DMS 273 (cell line): ENCODE measurements at regions not wholly inside any gene's neighbourhood (a gene's known extent, or its start where the extent isn't known, plus 50 kb on each side); places are given as distances from the start of the nearest gene placed in this dataset.
"Not testable (repeated sequence)": the region's sequence is repeated elsewhere in the genome, so short reads cannot be mapped to it uniquely, and the experiment has no call there.

Experiments used
- DNase-seq: peaks from one replicate; lab custom pipeline; 2025; ENCODE audit not compliant: unreplicated experiment; lab: John Stamatoyannopoulos, UW

- no peak for DNase-seq
Observed at GRCh38 chr3:20310629-20311028, 124.6 kb upstream of the SGO1 start.

GRCh38 chr3:20307383-20307782 lies 121.4 kb upstream of the SGO1 start:
- DNase-seq = no peak

DNA sequence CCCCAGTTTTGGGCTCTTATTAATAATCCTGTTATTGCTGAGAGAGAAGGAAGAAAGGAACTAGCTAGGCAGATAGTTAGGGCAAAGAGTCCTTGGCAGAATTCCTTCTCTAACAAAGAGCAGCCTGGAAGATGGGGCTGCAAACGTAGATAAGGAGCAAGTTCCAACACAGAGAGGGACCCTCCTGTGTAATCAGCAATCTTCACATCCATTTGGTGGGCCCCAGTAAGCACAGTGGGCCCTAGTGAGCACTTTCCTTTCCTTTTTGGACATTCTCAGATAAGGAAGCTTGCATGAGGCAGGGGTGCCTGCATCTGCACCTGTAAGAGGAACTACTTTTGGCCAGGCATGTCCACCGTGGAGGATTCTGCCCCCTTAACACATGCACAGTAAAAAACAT lies 119.6 kb upstream of the SGO1 start:
- no peak for DNase-seq

DNA sequence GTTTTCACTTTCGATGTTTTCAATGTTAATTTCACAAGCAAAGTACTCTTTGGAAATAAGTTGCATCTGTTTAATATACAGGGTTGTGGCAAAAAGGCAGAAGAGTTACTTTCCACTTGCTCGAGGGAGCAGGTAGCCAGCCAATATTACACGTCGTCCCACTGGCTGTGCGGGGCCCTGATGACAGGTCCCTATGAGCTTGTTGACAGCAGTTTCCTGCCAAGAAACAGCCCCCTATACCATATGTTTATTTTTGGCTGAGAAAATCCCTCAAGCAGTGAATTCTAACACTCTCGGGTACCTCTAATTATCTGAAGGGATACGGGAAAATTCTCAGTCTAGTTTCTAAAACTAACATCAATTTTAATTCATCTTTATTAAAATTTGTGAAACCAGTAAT lies 116.8 kb upstream of the SGO1 start:
- no peak for DNase-seq

- DNase-seq = no peak
Observed at GRCh38 chr3:20288050-20288449, 102.0 kb upstream of the SGO1 start.

GRCh38 chr3:20280257-20280656 lies 94.3 kb upstream of the SGO1 start:
- DNase-seq = no peak

DNA sequence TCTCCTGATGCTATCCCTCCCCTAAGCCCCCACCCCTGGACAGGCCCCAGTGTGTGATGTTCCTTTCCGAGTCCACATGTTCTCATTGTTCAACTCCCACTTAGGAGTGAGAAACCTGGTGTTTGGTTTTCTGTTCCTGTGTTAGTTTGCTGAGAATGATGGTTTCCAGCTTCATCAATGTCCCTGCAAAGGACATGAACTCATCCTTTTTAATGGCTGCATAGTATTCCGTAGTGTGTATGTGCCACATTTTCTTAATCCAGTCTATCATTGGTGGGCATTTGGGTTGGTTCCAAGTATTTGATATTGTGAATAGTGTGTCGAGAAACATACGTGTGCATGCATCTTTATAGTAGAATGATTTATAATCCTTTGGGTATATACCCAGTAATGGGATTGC lies 80.0 kb upstream of the SGO1 start:
- DNase-seq = not testable (repeated sequence)

DNA sequence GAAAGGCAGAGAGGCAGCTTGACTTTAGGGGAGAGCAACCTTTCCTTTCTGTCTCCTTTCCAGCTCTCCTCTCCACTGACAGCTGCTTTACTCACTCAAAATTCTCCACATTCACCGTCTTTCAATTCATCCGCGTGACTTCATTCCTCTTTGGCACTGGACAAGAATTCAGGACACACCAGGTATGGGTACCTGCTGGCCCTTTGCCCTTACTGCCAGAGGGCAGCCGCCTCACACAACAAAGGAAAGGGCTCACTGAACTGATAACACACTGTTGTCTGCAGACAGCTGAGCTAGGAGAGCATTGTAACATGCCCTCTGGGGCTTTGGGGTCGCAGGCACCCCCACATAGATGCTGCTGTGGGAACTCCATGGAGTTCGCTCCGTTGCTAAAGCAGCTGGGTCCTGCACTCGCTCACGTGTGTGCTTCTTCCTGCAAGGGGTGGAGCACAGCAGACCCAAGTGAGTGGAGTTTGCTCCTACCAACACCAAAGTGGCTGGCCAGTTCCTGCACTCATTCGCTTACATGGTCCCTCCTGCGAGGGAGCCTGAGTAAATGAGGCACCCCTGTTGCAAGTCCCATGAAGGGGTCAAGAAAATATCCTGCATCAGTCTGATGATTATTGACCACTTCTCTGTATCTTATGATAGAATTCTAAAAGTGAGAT lies 79.0 kb upstream of the SGO1 start:
- DNase-seq = no peak

DNA sequence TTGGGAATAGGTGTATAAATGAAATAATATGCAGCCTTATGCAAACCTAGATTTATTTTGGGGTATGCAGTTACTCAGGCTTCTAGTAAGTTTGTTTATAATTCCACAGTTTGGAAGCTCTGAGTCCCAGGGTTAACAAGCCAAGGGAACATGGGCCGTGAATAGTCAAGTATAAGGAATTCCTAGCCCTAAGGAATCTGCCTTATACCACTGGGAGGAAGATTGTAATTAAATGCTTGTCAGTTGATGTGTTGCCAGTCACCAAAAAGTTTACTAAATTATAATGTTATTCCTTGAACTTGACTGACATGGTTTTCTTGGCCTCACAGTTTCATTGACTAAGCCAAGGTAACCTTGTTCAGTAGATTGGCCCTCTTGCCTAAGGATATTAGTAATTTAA lies 72.4 kb upstream of the SGO1 start:
- no peak for DNase-seq

DNA sequence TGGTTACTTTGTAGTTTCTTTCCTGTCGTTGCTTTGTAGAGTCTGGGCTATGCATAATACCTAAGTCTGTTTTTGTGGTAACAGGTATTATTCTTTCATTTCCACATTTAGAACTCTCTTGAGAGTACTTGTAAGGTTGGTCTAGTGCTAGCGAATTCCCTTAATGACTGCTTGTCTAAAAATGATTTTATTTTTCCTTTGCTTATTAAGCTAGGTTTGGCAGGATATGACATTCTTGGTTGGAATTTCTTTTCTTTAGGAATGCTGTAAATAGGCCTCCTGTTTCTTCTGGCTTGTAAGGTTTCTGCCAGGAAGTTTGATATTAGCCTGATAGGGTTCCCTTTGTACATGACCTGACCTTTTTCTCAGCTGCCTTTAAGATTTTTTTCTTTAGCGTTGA lies 70.1 kb upstream of the SGO1 start:
- no peak for DNase-seq

DNA sequence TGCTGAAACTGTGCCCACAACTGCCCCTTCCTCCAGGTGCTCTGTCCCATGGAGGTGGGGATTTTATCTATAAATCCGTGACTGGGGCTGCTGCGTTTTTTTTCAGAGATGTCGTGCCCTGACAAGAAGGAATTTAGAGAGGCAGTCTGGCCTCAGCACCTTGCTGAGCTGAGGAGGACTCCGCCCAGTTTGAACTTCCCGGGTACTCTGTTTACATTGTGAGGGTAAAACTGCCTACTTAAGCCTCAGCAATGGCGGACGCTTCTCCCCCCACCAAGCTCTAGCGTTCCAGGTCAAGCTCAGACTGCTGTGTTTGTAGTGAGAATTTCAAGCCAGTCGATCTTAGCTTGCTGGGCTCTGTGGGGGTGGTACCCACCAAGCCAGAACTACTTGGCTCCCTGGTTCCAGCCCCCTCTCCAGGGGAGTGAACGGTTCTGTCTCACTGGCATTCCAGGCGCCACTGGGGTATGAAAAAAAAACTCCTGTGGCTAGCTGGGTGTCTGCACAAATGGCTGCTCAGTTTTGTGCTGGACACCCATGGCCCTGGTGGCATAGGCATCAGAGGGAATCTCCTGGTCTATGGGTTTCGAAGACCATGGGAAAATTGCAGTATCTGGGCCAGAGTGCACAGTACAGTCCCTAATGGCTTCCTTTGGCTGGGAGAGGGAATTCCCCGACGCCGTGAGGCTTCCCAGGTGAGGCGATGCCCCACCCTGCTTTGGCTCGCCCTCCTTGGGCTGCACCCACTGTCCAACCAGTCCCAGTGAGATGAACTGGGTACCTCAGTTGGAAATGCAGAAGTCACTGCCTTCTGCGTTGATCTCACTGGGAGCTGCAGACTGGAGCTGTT lies 68.5 kb upstream of the SGO1 start:
- no peak for DNase-seq

DNA sequence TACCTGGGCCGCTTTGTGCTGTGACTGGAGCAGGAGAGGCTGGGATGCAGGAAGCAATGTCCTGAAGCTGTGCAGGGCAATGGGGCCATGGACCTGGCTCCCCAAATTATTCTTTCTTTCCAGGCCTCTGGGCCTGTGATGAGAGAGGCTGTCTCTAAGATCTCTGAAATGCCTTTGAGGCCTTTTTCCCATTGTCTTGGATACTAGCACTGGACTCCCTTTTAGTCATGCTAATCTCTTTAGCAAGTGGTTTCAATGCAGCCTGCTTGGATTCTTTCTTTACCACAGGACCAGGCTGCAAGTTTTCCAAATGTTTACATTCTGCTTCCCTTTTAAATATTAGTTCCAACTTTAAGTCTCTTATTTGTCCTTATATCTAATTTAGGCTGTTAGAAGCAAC lies 64.8 kb upstream of the SGO1 start:
- no peak for DNase-seq

DNA sequence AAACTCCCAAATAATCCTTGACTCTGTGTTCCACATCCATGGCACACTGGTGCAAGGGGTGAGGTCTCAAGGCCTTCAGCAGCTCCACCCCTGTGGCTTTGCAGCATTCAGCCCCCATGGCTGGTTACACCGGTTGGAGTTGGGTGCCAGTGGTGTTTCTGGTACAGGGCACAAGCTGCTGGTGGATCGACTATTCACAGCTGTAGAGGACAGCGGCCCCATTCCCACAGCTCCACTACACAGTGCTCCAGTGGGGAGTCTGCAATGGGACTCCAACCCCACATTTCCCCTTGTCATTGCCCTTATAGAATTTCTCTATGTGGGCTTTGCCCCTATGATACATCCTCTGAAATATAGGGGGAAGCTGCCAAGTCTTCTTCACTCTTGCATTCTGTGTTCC lies 64.3 kb upstream of the SGO1 start:
- no peak for DNase-seq

DNA sequence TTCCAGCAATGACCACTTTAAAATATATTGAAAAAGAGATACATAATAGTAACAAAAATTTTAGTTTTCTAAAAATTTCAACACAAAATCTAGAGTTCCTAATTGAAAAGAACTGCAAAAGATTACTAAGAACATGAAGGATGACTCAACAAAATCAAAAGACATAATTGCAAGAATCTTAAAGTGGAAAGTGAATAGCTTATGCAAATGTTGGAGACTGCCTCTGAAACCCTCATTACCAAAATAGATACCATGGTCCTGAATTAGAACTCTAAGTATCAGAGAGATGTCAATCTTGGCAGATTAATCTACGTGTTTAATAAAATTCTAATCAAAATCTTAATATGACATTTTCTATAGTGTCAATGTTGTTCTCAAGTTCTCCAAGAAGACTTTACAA lies 60.7 kb upstream of the SGO1 start:
- no peak for DNase-seq

GRCh38 chr3:20245781-20246180 lies 59.8 kb upstream of the SGO1 start:
- no peak for DNase-seq

DNA sequence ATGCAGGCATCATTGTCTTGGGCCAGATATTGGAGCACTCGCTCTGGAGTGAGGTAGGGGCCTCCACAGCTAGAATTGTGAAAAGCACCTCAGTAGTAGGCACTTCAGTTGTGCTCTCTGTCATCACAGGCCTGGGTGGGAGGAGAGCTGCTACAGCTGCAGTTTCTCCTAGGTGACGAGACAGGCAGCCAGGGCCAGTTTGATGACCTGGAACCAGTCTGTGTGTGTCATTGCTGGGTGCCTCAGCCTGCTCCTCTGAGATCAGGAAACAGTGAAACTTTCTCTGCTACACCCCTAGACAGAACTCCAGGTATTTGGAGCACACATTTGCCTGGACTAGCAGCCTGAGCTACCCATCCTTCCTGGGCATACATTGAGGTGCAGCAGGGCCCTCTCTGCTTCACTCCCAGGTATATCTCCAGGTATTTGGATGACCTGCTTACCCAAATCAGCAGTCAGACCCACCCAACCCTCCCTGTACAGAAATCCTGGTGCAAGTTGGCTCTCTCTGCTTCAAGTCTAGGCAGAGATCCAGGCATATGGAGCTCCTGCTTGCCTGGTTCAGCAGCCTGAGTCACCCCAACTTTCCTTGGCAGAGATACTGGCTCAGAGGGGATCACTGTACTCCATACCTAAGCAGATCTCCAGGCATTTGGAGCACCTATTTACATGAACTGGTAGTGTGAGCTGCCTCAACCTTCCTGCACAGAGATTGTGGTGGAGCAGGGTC lies 54.3 kb upstream of the SGO1 start:
- no peak for DNase-seq

DNA sequence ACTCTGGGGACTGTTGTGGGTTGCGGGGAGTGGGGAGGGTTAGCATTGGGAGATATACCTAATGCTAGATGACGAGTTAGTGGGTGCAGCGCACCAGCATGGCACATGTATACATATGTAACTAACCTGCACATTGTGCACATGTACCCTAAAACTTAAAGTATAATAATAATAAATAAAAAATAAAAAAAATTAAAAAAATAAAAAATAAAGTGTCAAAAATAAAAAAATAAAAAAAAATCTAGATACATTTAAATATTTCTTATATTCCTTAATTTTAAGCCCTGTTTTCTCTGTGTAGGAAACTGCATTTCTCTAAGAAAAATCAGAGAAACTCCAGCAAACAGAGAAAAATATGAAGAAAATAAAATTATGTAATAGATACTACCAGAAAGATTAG lies 52.2 kb upstream of the SGO1 start:
- not testable (repeated sequence) for DNase-seq

- no peak for DNase-seq
Observed at GRCh38 chr3:20236603-20237002, 50.6 kb upstream of the SGO1 start.
